HG02973 (cell line): ENCODE measurements at regions not wholly inside any gene's neighbourhood (a gene's known extent, or its start where the extent isn't known, plus 50 kb on each side); places are given as distances from the start of the nearest gene placed in this dataset.

Experiments
- ATAC-seq: cut with Tn5 transposase; IDR thresholded peaks from one replicate; pipeline ENCODE4 v1.9.1; 2021; ENCODE audit warnings: moderate library complexity; ENCODE audit not compliant: unreplicated experiment

- ATAC-seq: no peak
These were observed 1697.1 kb downstream of the MAT2B start for GRCh38 chr5:165202519-165202910.

- no peak for ATAC-seq
These were observed 1703.8 kb downstream of the MAT2B start for GRCh38 chr5:165209101-165209727.

GRCh38 chr5:165224366-165225045 is 1719.1 kb downstream of the MAT2B start:
- ATAC-seq: no peak

GRCh38 chr5:165227515-165227914 is 1722.1 kb downstream of the MAT2B start:
- no peak for ATAC-seq

- no peak for ATAC-seq
These were observed 1722.8 kb downstream of the MAT2B start for GRCh38 chr5:165228184-165228583.

- ATAC-seq: no peak
These were observed 1726.5 kb downstream of the MAT2B start for GRCh38 chr5:165231821-165232508.

GRCh38 chr5:165232509-165233028 is 1727.2 kb downstream of the MAT2B start:
- ATAC-seq: no peak

GRCh38 chr5:165241811-165242210 is 1736.4 kb downstream of the MAT2B start:
- ATAC-seq: no peak

- no peak for ATAC-seq
These were observed 1737.2 kb downstream of the MAT2B start for GRCh38 chr5:165242646-165243045.

GRCh38 chr5:165244407-165244806 is 1739.0 kb downstream of the MAT2B start:
- ATAC-seq: no peak

- no peak for ATAC-seq
These were observed 1752.9 kb downstream of the MAT2B start for GRCh38 chr5:165258197-165258771.

- ATAC-seq: no peak
These were observed 1755.0 kb downstream of the MAT2B start for GRCh38 chr5:165260426-165260825.

- ATAC-seq: no peak
These were observed 1758.1 kb downstream of the MAT2B start for GRCh38 chr5:165263536-165263935.

- ATAC-seq: no peak
These were observed 1761.5 kb downstream of the MAT2B start for GRCh38 chr5:165266939-165267338.

GRCh38 chr5:165272436-165272835 is 1767.0 kb downstream of the MAT2B start:
- ATAC-seq: no peak

- no peak for ATAC-seq
These were observed 1772.2 kb downstream of the MAT2B start for GRCh38 chr5:165277661-165278060.

GRCh38 chr5:165282491-165282890 is 1777.1 kb downstream of the MAT2B start:
- ATAC-seq: no peak

GRCh38 chr5:165286692-165287091 is 1781.3 kb downstream of the MAT2B start:
- ATAC-seq: no peak

GRCh38 chr5:165290535-165290934 is 1785.1 kb downstream of the MAT2B start:
- no peak for ATAC-seq

GRCh38 chr5:165296401-165297130 is 1791.1 kb downstream of the MAT2B start:
- no peak for ATAC-seq
